Left ventricle myocardium superior (tissue), 1 donor: ENCODE measurements at regions not wholly inside any gene's neighbourhood (a gene's known extent, or its start where the extent isn't known, plus 50 kb on each side); places are given as distances from the start of the nearest gene placed in this dataset.
"Not testable (repeated sequence)": the region's sequence is repeated elsewhere in the genome, so short reads cannot be mapped to it uniquely, and the experiment has no call there.

Experiments
- ATAC-seq: fragments of 200-7000 bp; cut with Tn5 transposase; one replicate; pipeline ENCODE4 v1.9.1; 2020; ENCODE audit warnings: mild to moderate bottlenecking, moderate library complexity
- DNase-seq: peaks from one replicate; pipeline ENCODE4 v3.0.0-alpha.2; 2020
- intact Hi-C: fragments of 100-400 bp; cut with micrococcal nuclease; formaldehyde crosslinking; loops from one replicate; pipeline ENCODE4 v1.11.0; 2022
- donor health status: DM: no; HTN: yes; CAD: no; lungs with severe emphysema.

DNA sequence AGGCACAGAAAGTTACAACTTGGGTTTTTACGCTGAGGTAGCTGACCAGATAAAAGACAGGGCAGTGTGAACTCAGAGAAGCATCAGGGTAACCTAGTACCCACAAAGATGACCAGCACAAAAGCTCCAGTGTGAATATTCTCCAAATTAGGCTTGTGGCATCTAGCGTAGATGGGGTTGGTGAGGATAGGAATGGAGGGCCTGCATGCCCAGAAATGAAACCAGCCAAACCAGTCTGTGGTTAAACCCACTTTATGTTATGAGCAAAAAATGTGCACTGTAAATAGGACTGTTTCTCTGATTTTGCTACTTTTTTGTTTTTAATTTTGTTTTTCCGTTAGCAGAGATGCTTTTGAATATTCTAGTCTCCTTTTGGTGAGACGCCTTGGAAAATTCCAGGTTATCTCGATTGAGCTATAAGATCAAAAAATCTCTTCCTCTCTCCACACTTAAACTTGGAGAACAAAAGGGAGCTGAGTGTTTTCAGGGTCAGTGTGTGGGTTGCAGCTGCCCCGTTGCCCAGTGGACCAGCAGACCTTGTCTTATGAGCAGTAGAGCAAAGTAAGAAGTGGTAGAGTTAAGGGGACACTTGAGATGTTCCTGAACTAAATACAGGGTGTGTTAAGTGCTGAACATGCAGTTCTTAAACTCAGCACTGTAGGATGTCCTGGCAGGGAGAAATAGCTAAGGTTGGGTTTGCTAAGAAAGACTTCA, 132.9 kb downstream of the C3orf38 start:
- DNase-seq (no peak), ATAC-seq (no peak)
- intact Hi-C loops: no loop called here

- intact Hi-C loops: no loop called here
- DNase-seq: no peak
- no peak for ATAC-seq
Measured at GRCh38 chr3:88283242-88283592, 133.5 kb downstream of the C3orf38 start.

GRCh38 chr3:88291486-88291885, 141.7 kb downstream of the C3orf38 start:
- intact Hi-C loops: no loop called here

GRCh38 chr3:88298189-88298588, 148.4 kb downstream of the C3orf38 start:
- DNase-seq (no peak), ATAC-seq (no peak)
- intact Hi-C loops: no loop called here

More at GRCh38 chr3:88291486-88291885, 141.7 kb downstream of the C3orf38 start:
- no peak for DNase-seq
- ATAC-seq: no peak

DNA sequence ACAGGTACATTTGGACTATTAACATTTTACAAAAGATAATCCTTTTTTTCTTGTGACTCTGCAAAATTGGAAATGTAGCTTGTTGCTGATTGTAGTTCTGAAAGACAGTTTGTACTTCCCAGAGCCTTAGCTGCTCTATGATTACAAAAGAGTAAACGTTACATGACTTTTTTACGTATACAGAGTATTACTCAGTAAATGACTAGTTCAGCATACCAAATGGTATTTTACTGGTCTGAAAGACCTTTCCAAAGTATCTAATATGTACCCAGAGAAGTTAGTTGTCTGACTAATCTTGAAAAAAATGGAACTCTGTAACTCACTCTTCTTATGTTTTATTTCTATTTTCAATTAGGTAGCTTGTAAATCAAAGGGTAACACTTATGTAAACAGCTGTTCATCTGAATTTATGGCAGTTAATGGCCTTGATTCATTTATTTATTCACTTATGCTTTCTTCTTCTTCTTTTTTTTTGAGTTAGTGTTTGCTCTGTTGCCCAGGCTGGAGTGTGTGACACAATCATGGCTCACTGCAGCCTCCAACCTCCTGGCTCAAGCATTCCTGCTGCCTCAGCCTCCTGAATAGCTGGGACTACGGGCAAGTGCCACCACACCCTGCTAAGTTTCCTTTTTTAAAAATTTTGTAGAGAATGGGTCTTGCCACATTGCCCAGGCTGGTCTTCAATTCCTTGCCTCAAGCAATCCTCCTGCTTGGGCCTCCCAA, 151.7 kb downstream of the C3orf38 start:
- DNase-seq: no peak
- intact Hi-C loops: no loop called here
- no peak for ATAC-seq

DNA sequence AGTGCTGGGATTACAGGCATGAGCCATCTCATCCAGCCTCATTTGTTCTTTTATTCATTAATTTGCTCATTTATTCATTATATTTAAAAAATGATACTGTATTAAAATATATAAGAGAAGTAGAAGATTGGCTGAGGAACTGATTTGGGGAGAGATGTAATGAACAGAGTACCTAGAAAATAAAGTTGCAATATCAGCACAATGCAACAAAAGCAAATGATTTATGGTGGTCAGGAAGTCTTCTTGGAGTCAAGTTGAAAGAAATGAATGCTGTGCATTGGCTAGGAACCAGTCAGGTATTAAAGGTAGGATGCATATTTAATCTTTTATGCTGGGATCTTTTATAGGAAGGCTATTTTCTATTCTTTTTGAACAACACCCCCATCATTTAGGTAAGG, 152.2 kb downstream of the C3orf38 start:
- DNase-seq (no peak), ATAC-seq (no peak)
- intact Hi-C loops: no loop called here

DNA sequence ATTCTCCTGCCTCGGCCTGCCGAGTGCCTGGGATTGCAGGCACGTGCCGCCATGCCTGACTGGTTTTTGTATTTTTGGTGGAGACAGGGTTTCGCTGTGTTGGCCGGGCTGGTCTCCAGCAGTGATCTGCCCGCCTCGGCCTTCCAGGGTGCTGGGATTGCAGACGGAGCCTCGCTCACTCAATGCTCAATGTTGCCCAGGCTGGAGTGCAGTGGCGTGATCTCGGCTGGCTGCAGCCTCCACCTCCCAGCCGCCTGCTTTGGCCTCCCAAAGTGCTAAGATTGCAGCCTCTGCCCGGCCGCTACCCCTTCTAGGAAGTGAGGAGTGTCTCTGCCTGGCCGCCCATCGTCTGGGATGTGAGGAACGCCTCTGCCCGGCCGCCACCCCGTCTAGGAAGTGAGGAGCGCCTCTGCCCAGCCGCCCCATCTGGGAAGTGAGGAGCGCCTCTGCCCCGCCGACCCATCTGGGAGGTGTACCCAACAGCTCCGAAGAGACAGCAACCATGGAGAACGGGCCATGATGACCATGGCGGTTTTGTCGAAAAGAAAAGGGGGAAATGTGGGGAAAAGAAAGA, 153.7 kb downstream of the C3orf38 start:
- ATAC-seq, intact Hi-C loops: not testable (repeated sequence)

DNA sequence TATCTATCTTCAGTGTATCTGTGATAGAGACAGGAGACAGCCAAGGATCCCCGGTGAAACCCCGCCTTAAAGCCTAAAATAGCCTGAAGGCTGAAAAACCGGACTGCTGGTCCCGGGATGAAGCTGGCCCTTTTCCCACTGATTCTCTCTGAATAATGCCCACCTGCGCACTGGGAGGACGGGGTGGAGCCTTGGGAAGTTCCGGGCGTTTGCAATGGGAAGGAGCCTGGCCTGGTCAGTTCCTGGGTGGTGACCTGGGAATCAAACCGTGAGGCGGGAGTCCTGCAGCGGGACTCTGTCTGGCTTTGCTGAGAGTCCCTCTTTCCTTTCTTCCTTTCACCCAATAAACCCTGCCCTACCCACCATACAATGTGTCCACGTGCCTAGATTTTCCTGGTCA, 157.9 kb downstream of the C3orf38 start:
- intact Hi-C loops: no loop called here
- DNase-seq (no peak), ATAC-seq (no peak)

More for the DNA sequence above, 153.7 kb downstream of the C3orf38 start:
- DNase-seq: not testable (repeated sequence)

DNA sequence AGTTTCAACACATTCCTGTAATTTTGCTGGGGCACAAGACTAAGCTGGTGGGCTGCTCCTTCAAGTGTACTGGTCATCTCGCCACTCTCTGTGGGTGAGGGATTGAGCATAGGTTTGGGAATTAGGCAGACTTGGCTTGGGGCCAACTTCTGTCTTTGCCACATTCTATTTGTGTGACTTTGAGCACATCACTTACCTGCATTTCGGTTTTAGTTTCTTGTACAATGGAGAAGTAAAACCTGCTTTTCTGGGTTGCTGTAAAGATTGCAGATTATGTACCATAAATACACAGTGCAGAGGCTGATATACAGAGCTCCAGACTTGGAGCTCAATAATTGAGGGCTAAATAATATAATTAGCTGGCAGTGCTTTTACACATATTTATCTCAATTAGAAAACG, 162.1 kb downstream of the C3orf38 start:
- no peak for ATAC-seq
- DNase-seq: no peak
- intact Hi-C loops: no loop called here

DNA sequence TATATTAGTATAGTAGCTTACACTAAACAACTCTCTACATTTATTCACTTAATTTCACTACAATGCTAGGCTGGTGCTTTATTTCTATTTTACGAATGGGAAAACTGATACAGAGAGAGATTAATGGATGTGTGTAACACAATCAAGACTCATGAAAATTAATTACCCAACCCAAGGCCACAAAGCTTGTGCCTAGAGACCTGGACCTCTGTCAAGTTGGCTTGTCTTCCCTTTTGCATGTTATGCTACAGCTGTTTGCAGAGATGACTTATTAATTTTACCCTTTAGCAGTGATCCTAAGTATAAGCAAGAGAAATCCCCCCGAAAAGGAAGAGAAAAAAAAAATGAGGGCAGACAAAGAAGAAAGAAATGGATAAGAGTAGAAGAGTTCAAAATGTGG, 162.5 kb downstream of the C3orf38 start:
- intact Hi-C loops: no loop called here
- DNase-seq (no peak), ATAC-seq (no peak)

GRCh38 chr3:88318067-88318466, 168.3 kb downstream of the C3orf38 start:
- no peak for ATAC-seq
- DNase-seq: no peak
- intact Hi-C loops: no loop called here

DNA sequence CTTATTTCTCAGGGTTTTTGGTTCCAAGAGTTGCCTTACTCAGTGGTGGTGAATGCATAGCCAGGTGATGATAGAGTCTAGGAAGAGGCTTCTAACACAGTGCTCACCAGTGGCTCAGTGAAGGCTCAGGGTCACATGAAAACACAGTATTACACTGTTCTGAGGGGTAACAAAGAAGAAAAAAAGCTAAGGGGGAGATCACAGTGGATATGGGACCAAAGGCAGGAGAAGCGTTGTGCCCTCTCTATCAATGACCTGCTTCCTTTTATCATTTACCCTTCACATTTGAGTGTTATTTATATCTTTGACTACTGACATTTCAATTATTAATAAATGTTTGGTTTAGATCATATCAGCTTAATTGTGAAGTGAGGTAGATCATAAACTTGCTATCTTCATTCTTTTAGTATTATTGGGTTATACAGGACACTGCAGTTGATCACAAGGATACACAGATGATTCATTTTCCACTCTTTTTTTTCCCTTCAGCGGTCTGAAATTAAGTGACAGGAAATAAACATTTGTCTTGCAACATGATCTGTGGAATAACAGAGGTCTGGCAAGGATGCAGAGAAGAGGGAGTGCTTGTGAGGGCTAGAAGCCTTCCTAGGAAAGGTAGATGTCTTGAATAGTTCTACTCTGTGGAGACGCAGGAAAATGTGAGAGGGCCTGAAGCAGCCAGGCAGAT, 171.7 kb downstream of the C3orf38 start:
- no peak for ATAC-seq
- intact Hi-C loops: no loop called here
- DNase-seq: no peak

- no peak for DNase-seq
- ATAC-seq: no peak
- intact Hi-C loops: no loop called here
Measured at GRCh38 chr3:88324788-88325187, 175.0 kb downstream of the C3orf38 start.

DNA sequence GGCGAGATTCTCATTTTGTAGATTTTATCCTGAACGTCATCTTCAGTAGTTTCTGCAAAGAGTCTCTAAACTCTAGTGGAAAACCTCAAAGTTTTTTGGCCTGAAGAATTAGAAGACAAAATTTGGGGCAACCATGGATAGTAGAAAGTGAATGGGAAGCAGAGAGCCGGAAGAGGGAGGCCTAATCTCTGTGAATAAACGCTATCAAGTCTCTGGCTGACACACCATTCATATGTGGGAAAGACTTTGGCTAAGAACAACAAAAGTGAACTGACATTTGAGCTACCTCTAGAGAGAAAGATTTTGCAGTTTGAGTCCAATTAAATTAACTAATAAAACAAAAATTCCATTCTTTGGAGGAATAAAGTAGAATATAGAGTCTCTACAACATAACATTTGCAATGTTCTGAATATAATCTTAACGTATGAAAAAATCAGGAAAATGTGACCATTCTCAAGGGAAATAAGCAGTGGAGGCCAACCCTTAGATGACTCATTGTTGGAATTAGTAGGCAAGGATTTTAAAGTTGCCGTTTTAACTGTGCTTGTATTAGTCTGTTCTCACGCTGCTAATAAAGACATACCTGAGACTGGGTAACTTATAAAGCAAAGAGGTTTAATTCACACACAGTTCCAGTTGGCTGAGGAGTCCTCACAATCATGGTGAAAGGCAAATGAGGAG, 184.6 kb downstream of the C3orf38 start:
- intact Hi-C loops: no loop called here
- ATAC-seq (peak; percentile 57), DNase-seq (no peak)

GRCh38 chr3:88336894-88337293, 187.1 kb downstream of the C3orf38 start:
- ATAC-seq (no peak), DNase-seq (no peak)
- intact Hi-C loops: no loop called here

DNA sequence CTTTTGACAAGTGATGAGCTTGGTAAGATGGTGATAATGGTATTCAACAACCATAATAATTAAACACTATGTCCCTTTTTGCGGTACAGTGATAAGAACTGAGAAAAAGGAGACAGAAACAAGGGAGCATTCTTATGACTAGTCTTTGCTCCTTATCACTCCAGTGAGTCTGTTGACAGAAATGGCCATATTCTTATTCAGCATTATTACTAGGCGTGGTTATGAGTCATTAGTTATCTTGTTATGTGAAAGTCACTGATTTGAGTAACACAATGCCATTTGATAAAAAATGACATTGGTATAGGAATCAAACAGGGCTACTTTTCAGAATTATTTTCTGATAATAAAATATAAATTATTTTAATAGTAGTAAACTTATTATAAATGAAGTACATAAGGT, 193.5 kb downstream of the C3orf38 start:
- ATAC-seq: no peak
- intact Hi-C loops: no loop called here
- DNase-seq: no peak

DNA sequence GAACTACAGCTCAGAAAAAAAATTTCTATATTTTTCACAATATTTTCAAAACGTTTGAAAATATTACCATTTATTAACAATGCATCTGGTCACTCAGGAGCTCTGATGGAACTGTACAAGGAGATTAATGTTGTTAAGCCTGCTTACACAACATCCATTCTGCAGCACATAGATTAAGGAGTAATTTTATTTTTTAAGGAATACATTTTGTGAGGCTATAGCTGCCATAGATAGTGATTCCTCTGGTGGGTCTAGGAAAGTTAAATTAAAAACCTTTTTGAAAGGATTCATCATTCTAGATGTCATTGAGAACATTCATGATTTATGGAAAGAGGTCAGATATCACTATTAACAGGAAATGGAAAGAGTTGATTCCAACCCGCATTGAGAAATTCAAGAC, 196.9 kb downstream of the C3orf38 start:
- DNase-seq (no peak), ATAC-seq (no peak)
- intact Hi-C loops: no loop called here

DNA sequence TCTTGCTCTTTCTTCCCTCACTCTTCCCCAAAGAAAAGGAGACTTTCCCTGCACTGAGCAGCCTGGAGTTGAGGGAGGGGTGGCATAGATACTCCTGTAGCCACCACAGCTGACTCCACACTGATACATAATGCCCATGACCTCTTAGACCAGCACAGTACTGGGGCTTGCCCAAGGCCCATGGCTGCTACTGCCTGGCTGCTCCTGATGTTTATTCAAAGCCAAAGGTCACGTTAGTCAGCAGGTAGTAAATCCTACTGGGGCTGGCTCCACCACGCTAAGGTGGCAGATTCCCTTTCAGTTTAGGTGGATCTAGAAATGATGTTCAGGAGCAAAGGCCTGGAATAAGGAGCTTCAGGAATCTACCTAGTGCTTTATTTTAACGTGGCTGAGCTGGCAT, 212.7 kb downstream of the C3orf38 start:
- intact Hi-C loops: no loop called here
- ATAC-seq (no peak), DNase-seq (no peak)

DNA sequence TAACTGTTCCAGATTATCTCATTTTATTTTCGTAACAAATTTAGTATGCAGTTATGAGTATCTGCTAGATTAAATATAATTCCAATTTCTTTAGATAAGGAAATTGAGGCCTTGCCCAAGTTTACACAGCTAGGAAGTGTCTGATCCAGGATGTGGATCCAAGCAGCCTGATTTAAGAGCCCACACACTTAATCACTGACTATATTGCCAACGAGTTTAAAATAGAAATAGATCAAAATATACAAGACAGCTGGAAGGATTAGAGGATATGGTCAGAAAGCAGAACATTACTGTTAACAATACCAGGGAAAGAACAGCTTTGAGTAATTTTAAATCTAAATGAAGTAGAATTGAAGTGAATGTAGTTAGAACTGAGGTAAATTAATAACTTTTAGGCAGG, 215.2 kb downstream of the C3orf38 start:
- ATAC-seq: no peak
- intact Hi-C loops: no loop called here
- DNase-seq: no peak

DNA sequence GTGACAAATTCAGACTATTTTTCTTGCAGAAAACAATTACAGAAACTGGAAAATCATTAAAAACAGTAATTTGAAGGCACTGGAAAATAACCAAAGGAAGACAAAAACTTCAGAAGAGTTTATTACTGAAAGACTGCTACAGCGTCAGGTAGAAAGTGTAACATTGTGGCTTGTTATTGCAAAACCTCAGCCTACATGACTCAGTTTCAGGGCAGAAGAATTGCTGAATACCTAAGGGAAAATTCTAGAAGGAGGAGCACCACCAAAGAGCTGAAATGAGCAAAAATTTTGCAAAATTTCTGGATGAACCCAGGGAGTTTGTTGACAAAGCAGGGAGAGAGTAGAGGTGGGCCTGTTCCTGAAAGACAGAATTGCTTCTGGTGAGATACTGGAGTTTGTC, 219.6 kb downstream of the C3orf38 start:
- intact Hi-C loops: no loop called here
- no peak for DNase-seq
- ATAC-seq: peak; percentile 37
